Endothelial cell of umbilical vein (primary cell): ENCODE measurements at regions not wholly inside any gene's neighbourhood (a gene's known extent, or its start where the extent isn't known, plus 50 kb on each side); places are given as distances from the start of the nearest gene placed in this dataset.

Source experiments
- BruUV-seq: library from RNA; stranded (reverse); fragments of 400-500 nt; replicated peaks from 2 replicates; lab custom pipeline; 2021; lab: Mats Ljungman, UMichigan
- CTCF ChIA-PET: fragments of 300-600, 350-600 bp; sonication (Branson Sonifier 250); formaldehyde crosslinking; loops from one replicate; lab custom pipeline; 2021; ENCODE audit warnings: antibody characterized with exemption, inconsistent platforms; lab: Charles Lee
- POLR2A ChIA-PET: fragments of 300-600, 350-600 bp; sonication (Branson Sonifier 250); formaldehyde crosslinking; loops from one replicate; lab custom pipeline; 2021; ENCODE audit warnings: antibody characterized with exemption, inconsistent platforms; lab: Charles Lee
- DNase-seq: peaks from one replicate; pipeline ENCODE4 v3.0.0-alpha.2; 2011; ENCODE audit warnings: low read depth, low spot score
- FAIRE-seq: peaks from 2 replicates; lab custom pipeline; 2011; peaks lifted over from hg19 to GRCh38; lab: Jason Lieb, UNC
- H2AFZ ChIP-seq: 2 replicates; pipeline ENCODE4 v1.6.0; 2012; ENCODE audit warnings: low read depth, low read length, control low read depth, inconsistent platforms
- H3K27ac ChIP-seq: 2 replicates; pipeline ENCODE4 v1.5.1; 2011; ENCODE audit warnings: low read depth, mild to moderate bottlenecking, control low read depth, low read length, moderate library complexity; ENCODE audit not compliant: insufficient read depth
- H3K27me3 ChIP-seq, 2 experiments: 2 replicates each; pipeline versions ENCODE4 v1.6.0 to v1.6.1; 2011; ENCODE audit warnings: low read length in 2 of 2, mixed read lengths in 1 of 2; ENCODE audit not compliant: control insufficient read depth in 2 of 2, insufficient read depth in 2 of 2
- H3K36me3 ChIP-seq, 2 experiments: 2 replicates in 1 of 2; 3 replicates in 1 of 2; pipeline ENCODE4 v1.5.1; 2011; ENCODE audit warnings: low read length in 2 of 2, mild to moderate bottlenecking in 1 of 2, moderate library complexity in 1 of 2; ENCODE audit not compliant: control insufficient read depth in 2 of 2, insufficient read depth in 2 of 2; ENCODE audit errors: extremely low read depth in 1 of 2
- H3K4me1 ChIP-seq: 3 replicates; pipeline ENCODE4 v1.5.1; 2011; ENCODE audit warnings: mild to moderate bottlenecking, low read length; ENCODE audit not compliant: control insufficient read depth, insufficient read depth; ENCODE audit errors: extremely low read depth
- H3K4me2 ChIP-seq: 2 replicates; pipeline ENCODE4 v1.6.1; 2011; ENCODE audit warnings: low read length, control low read depth, mixed read lengths; ENCODE audit not compliant: insufficient read depth
- H3K4me3 ChIP-seq, 3 experiments: fragments of 200-600 bp in 1 of 3; sonication (generic), shearing (Covaris generic) in 1 of 3; replicated peaks in 1 of 3; 2 replicates each; pipeline ENCODE4 v1.5.1; 2011 to 2016; ENCODE audit warnings: control low read depth in 3 of 3, low read length in 3 of 3, mild to moderate bottlenecking in 2 of 3, inconsistent platforms in 1 of 3, low read depth in 1 of 3, moderate library complexity in 1 of 3; ENCODE audit not compliant: insufficient read depth in 1 of 3
- H3K79me2 ChIP-seq: 2 replicates; pipeline ENCODE4 v1.6.0; 2012; ENCODE audit warnings: low read length, inconsistent platforms; ENCODE audit not compliant: control insufficient read depth, insufficient read depth
- H3K9ac ChIP-seq: replicated peaks from 2 replicates; pipeline ENCODE3; 2011; ENCODE audit warnings: low read length, control low read depth; ENCODE audit not compliant: insufficient read depth; ENCODE audit errors: extremely low read depth
- H3K9me1 ChIP-seq: replicated peaks from 3 replicates; pipeline ENCODE4 v1.6.0; 2011; ENCODE audit warnings: mild to moderate bottlenecking, low read length; ENCODE audit not compliant: control insufficient read depth, insufficient read depth; ENCODE audit errors: extremely low read depth
- H3K9me3 ChIP-seq: replicated peaks from 2 replicates; pipeline ENCODE4 v1.5.1; 2012; ENCODE audit warnings: low read length, inconsistent platforms; ENCODE audit not compliant: control insufficient read depth, insufficient read depth
- H4K20me1 ChIP-seq: replicated peaks from 2 replicates; pipeline ENCODE3; 2011; ENCODE audit warnings: mild to moderate bottlenecking, low read length; ENCODE audit not compliant: control insufficient read depth, insufficient read depth; ENCODE audit errors: extremely low read depth
- CTCF ChIP-seq, 2 donors: IDR thresholded peaks; 1 replicate in 1 of 2; 2 replicates in 1 of 2; pipeline ENCODE4 v1.5.1; 2011; ENCODE audit warnings: low read length in 2 of 2, mild to moderate bottlenecking in 2 of 2, moderate library complexity in 2 of 2, control low read depth in 1 of 2, inconsistent platforms in 1 of 2, low read depth in 1 of 2; ENCODE audit not compliant: insufficient read depth in 1 of 2; ENCODE audit errors: extremely low read depth in 1 of 2
- EZH2 ChIP-seq: IDR thresholded peaks from 2 replicates; pipeline ENCODE4 v1.6.1; 2012; ENCODE audit warnings: borderline replicate concordance, low read depth, mild to moderate bottlenecking, moderate library complexity, low read length, inconsistent platforms; ENCODE audit not compliant: severe bottlenecking
- FOS ChIP-seq: IDR thresholded peaks from 2 replicates; pipeline ENCODE4 v1.6.1; 2011; ENCODE audit warnings: mild to moderate bottlenecking, low read length, moderate library complexity, borderline replicate concordance; ENCODE audit not compliant: insufficient read depth
- GATA2 ChIP-seq: IDR thresholded peaks from 2 replicates; pipeline ENCODE4 v1.7.0; 2011; ENCODE audit warnings: low read depth, mild to moderate bottlenecking, moderate library complexity, mixed read lengths, low read length; ENCODE audit not compliant: insufficient read length, insufficient read depth
- JUN ChIP-seq: IDR thresholded peaks from 2 replicates; pipeline ENCODE4 v1.6.1; 2011; ENCODE audit warnings: borderline replicate concordance, low read depth; ENCODE audit not compliant: insufficient read length, insufficient read depth
- MAX ChIP-seq: IDR thresholded peaks from 2 replicates; pipeline ENCODE4 v1.6.1; 2011; ENCODE audit not compliant: insufficient read depth, insufficient read length
- MYC ChIP-seq: IDR thresholded peaks from one replicate; pipeline ENCODE4 v1.6.1; 2011; ENCODE audit warnings: mild to moderate bottlenecking, low read depth, low read length
- POLR2A ChIP-seq: IDR thresholded peaks from 2 replicates; pipeline ENCODE4 v1.6.1; 2012; ENCODE audit warnings: low read depth, mild to moderate bottlenecking, control low read depth, low read length
- POLR2AphosphoS5 ChIP-seq: IDR thresholded peaks from 2 replicates; pipeline ENCODE4 v1.6.1; 2012; ENCODE audit warnings: low read depth, mild to moderate bottlenecking, control low read depth, low read length, moderate library complexity; ENCODE audit not compliant: insufficient read depth
- dilution Hi-C: fragments of 300-500 bp; cut with MboI; formaldehyde crosslinking; loops from one replicate; pipeline ENCODE4 v1.15.0; 2019; ENCODE audit warnings: low sequenced_read_pairs; ENCODE audit not compliant: extremely low pct_ligation_motif_present
- intact Hi-C: fragments of 100-400 bp; cut with micrococcal nuclease; formaldehyde crosslinking; loops from one replicate; pipeline ENCODE4 v1.10.0; 2022

DNA sequence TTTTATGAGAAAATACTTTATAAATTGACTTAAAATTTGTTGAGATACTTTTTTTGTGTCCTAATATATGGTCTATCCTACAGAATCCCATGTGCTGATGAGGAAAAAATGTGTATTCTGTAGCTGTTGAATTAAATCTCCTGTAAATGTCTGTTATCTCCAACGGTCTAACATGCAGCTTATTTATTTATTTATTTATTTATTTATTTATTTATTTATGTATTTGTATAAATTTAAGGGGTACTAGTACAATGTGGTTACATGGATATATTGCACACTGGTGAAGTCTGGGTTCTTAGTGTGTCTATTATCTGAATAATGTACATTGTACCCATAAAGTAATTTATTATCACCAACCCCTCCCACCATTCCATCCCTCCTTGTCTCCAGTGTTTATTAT is 315.5 kb downstream of the TENT5A start:
- DNase-seq (no peak), FAIRE-seq (no peak)
- Histone ChIP-seq H3K79me2 (no peaks in the 10 kb centered on the region), H3K27ac (no peak overlapping the region), H2AFZ (no peak overlapping the region), H3K36me3 (no peaks in the 10 kb centered on the region), H3K9ac (no peak overlapping the region), H4K20me1 (no peaks in the 10 kb centered on the region), H3K9me1 (no peaks in the 10 kb centered on the region), H3K4me2 (no peak overlapping the region), H3K4me3 (no peak overlapping the region), H3K9me3 (no peaks in the 10 kb centered on the region), H3K4me1 (no peaks in the 10 kb centered on the region), H3K27me3 (no peaks in the 10 kb centered on the region)
- ChIA-PET POLR2A (no interaction called here), CTCF (no interaction called here)
- no peak for TF ChIP-seq MYC
- TF ChIP-seq MAX, result no peak
- intact Hi-C loops, result no loop called here
- dilution Hi-C loops, result no loop called here
- BruUV-seq, result no TSS peak

DNA sequence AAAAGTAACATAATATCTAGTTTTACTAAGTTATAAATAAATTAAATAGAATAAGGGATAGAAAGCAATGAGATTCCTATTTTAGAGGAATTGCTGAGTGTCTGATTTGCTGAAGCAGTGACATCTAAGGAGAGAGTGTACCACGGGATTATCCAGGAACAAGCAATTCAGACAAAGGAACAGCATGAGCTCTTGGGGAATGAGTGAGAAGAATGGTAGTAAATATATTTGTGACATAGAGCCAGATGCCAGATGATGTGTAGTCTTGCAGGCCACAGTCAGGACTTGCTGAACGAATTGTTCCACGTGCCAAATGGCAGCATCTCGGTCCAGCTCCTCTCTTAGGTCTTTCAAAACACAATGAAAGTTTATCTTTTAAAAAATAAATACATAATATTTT is 339.2 kb downstream of the TENT5A start:
- Histone ChIP-seq H3K4me1 (no peaks in the 10 kb centered on the region), H3K27ac (no peak overlapping the region), H4K20me1 (no peaks in the 10 kb centered on the region), H2AFZ (no peak overlapping the region), H3K79me2 (no peaks in the 10 kb centered on the region), H3K9me1 (no peaks in the 10 kb centered on the region), H3K27me3 (no peaks in the 10 kb centered on the region), H3K36me3 (no peaks in the 10 kb centered on the region), H3K4me2 (no peak overlapping the region), H3K9me3 (no peaks in the 10 kb centered on the region), H3K4me3 (no peak overlapping the region), H3K9ac (no peak overlapping the region)
- TF ChIP-seq POLR2AphosphoS5 (no peak), EZH2 (no peak), FOS (no peak), MYC (no peak), GATA2 (no peak), POLR2A (no peak), JUN (no peak), MAX (no peak), CTCF (IDR thresholded peaks at IDR 0.05; ENCODE audit: extremely low read depth in 1 of 2, insufficient read depth in 1 of 2, low read depth in 1 of 2, low read length in 2 of 2) (no peak)
- BruUV-seq, result no TSS peak
- POLR2A ChIA-PET, result no interaction called here
- FAIRE-seq (no peak), DNase-seq (no peak)
- dilution Hi-C loops, result no loop called here
- intact Hi-C loops, result no loop called here
- CTCF ChIA-PET, result no interaction called here
